ENCODE measurements at regions not wholly inside any gene's neighbourhood (a gene's known extent, or its start where the extent isn't known, plus 50 kb on each side); places are given as distances from the start of the nearest gene placed in this dataset.
"Not testable (repeated sequence)": the region's sequence is repeated elsewhere in the genome, so short reads cannot be mapped to it uniquely, and the experiment has no call there.

DNA sequence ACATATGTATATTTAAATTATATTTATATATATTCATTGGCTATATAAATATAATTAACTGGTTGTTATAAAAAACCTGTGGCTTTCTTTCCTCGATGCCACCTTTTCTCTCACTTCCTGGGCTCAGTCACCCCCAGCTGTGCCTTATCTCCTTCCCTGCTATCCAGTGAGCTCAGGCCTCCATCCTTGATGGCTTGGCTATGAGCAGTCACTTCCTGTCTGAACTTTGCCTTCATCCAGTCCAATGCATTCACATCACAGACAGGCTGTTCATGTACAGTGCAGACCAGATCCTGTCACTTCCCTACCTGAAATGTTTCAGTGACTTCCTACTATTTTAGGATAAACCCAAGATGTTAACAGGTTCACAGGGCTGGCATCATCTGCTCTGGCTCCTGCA lies 115.3 kb upstream of the PRB2 start:
- no peak overlapping the region for H3K27ac Mint-ChIP-seq
- ATAC-seq (no peak), DNase-seq (ENCODE audit: low spot score in 2 of 2) (no peak)
- H3K9me3 Mint-ChIP-seq, result no peaks in the 10 kb centered on the region
- no peaks in the 10 kb centered on the region for H3K36me3 Mint-ChIP-seq

DNA sequence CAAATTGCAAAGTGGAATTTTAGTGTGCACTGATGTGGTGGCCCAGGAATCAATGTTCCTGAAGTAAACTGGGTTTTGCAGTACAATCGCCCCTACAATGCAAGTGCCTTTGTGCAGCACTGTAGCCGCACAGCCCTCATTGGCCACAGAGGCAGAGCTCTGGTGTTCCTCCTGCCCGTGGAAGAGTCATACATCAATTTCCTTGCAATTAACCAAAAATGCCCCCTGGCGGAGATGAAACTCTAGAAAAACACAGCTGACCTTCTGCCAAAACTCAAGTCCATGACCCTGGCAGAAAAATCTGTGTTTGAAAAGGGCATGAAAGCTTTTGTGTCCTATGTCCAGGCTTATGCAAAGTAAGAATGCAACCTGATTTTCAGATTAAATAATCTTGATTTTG lies 117.9 kb upstream of the PRB2 start:
- no peaks in the 10 kb centered on the region for H3K9me3 Mint-ChIP-seq
- H3K36me3 Mint-ChIP-seq, result no peaks in the 10 kb centered on the region
- H3K27ac Mint-ChIP-seq, result no peak overlapping the region
- no peak for DNase-seq (ENCODE audit: low spot score in 2 of 2)
- ATAC-seq, result no peak

DNA sequence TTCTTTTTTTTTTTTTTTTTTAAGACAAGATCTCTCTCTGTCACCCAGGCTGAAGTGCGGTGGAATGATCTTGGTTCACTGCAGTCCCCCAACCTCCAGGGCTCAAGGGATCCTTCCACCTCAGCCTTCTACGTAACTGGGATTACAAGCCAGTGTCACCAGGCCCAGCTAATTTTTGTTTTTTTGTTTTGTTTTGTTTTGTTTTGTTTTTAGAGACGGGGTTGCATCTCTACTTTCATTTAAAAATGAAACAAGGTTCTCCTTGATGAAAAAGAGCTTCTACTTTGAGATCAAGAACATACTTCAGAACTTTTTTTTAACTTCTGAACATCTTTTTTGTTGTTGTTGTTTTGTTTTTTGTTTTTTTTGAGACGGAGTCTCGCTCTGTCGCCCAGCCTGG lies 121.7 kb upstream of the PRB2 start:
- DNase-seq (ENCODE audit: low spot score in 2 of 2) (no peak), ATAC-seq (no peak)
- H3K27ac Mint-ChIP-seq, result no peak overlapping the region
- no peaks in the 10 kb centered on the region for H3K36me3 Mint-ChIP-seq
- no peaks in the 10 kb centered on the region for H3K9me3 Mint-ChIP-seq

DNA sequence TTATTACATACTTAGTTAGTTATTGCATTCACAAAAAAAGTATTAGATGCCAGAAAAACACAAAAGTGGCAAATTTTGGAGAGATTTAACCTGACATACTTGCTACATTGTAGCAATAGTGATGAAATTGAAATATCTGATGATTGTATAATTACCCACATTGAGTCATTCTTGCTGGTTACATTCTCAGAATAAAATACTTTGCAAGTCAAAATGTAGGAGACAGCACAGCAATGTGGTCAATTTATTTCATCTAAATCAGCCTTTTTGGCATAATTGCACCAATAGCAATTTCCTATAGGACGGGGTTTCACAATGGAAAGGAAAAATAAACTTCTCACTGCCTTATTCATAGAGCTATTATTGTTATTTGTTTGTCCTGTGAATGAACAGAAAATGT lies 125.0 kb upstream of the ETV6 start:
- H3K36me3 Mint-ChIP-seq, result peaks cover 0 to 8% of the 10 kb centered on the region in 2 donors
- no peaks in the 10 kb centered on the region for H3K9me3 Mint-ChIP-seq
- no peak overlapping the region for H3K27ac Mint-ChIP-seq
- DNase-seq (ENCODE audit: low spot score in 2 of 2) (no peak), ATAC-seq (no peak)

GRCh38 chr12:11534064-11534463 lies 115.4 kb upstream of the ETV6 start:
- Mint-ChIP-seq H3K36me3 (peaks cover 0 to 5% of the 10 kb centered on the region in 2 donors), H3K27ac (no peak overlapping the region), H3K9me3 (peaks cover 0 to 6% of the 10 kb centered on the region in 2 donors)
- DNase-seq (ENCODE audit: low spot score in 2 of 2) (no peak), ATAC-seq (no peak)

DNA sequence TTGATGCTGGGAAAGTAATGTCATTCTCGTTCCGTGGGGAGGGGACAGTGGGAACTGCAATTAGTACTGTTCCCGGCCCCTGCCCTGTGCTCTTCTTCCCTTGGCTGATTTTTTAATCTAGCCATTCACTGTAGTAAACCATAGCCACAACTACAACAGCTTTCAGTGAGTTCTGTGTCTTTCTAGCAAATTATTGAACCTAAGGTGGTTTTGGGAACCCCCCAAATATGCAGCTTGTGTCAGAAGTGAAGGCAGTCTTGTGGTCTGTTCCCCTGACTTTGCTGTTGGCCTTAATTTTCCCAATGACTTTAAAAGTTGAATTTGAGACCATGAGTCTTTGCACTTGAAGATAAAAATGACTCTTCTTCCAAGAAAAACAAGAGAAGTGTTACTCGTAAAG lies 114.3 kb upstream of the ETV6 start:
- peaks cover 0 to 6% of the 10 kb centered on the region in 2 donors for H3K9me3 Mint-ChIP-seq
- peaks cover 0 to 5% of the 10 kb centered on the region in 2 donors for H3K36me3 Mint-ChIP-seq
- DNase-seq (ENCODE audit: low spot score in 2 of 2) (no peak), ATAC-seq (no peak)
- H3K27ac Mint-ChIP-seq, result no peak overlapping the region

- Mint-ChIP-seq H3K27ac (no peak overlapping the region), H3K36me3 (no peaks in the 10 kb centered on the region), H3K9me3 (no peaks in the 10 kb centered on the region)
- DNase-seq (ENCODE audit: low spot score in 2 of 2), result no peak
- ATAC-seq, result no peak
These were observed 110.3 kb upstream of the ETV6 start for GRCh38 chr12:11539156-11539555.

DNA sequence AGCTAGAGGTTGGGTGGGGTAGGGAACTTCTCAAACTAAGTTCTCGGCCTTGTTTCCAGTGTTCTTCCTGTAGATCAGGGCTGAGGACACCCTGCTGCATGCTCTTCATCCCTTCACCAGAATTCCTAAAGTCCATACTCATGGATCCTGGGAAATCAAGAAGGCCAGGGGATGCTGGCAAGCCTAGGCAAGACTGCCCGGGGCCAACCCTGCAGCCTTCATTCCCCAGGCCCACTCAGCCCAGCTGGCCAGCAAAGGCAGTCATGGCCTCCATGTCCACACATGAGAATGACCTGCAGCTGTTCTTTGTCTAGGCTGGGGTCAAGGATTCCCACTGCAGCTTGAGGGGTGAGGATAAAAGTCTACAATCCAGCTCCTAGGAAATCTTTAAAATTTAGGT lies 109.3 kb upstream of the ETV6 start:
- DNase-seq (ENCODE audit: low spot score in 2 of 2) (no peak), ATAC-seq (no peak)
- Mint-ChIP-seq H3K9me3 (no peaks in the 10 kb centered on the region), H3K36me3 (no peaks in the 10 kb centered on the region), H3K27ac (no peak overlapping the region)

- ATAC-seq (no peak), DNase-seq (ENCODE audit: low spot score in 2 of 2) (no peak)
- Mint-ChIP-seq H3K27ac (no peak overlapping the region), H3K36me3 (no peaks in the 10 kb centered on the region), H3K9me3 (no peaks in the 10 kb centered on the region)
These were observed 108.7 kb upstream of the ETV6 start for GRCh38 chr12:11540615-11541310.

GRCh38 chr12:11542599-11542998 lies 106.9 kb upstream of the ETV6 start:
- H3K9me3 Mint-ChIP-seq, result no peaks in the 10 kb centered on the region
- H3K36me3 Mint-ChIP-seq, result no peaks in the 10 kb centered on the region
- DNase-seq (ENCODE audit: low spot score in 2 of 2) (no peak), ATAC-seq (no peak)
- H3K27ac Mint-ChIP-seq, result no peak overlapping the region

GRCh38 chr12:11543457-11544158 lies 105.9 kb upstream of the ETV6 start:
- H3K36me3 Mint-ChIP-seq, result no peaks in the 10 kb centered on the region
- no peaks in the 10 kb centered on the region for H3K9me3 Mint-ChIP-seq
- H3K27ac Mint-ChIP-seq, result no peak overlapping the region
- DNase-seq (ENCODE audit: low spot score in 2 of 2) (no peak), ATAC-seq (no peak)

GRCh38 chr12:11545484-11546330 lies 103.8 kb upstream of the ETV6 start:
- Mint-ChIP-seq H3K36me3 (no peaks in the 10 kb centered on the region), H3K27ac (peak overlapping the region; percentile 88 to 90), H3K9me3 (no peaks in the 10 kb centered on the region)
- peak; percentile 87 to 88 for ATAC-seq
- DNase-seq (ENCODE audit: low spot score in 2 of 2), result peak; percentile 45 to 58

- not testable (repeated sequence) for H3K36me3 Mint-ChIP-seq; DNase-seq (ENCODE audit: low spot score in 2 of 2); ATAC-seq; H3K9me3 Mint-ChIP-seq
- peak overlapping the region in 1 of 2 donors; percentile 58 for H3K27ac Mint-ChIP-seq
These were observed 102.7 kb upstream of the ETV6 start for GRCh38 chr12:11546582-11547270.

DNA sequence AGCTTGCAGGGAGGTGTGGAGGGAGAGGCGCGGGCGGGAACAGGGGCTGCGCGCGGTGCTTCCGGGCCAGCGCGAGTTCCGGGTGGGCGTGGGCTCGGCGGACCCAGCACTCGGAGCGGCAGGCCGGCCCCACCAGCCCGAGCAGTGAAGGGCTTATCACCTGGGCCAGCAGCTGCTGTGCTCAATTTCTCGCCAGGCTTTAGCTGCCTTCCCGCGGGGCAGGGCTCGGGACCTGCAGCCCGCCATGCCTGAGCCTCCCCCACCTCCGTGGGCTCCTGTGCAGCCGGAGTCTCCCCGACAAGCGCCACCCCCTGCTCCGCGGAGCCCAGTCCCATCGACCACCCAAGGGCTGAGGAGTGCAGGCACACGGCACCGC lies 102.2 kb upstream of the ETV6 start:
- H3K36me3 Mint-ChIP-seq; DNase-seq (ENCODE audit: low spot score in 2 of 2); ATAC-seq; H3K9me3 Mint-ChIP-seq: not testable (repeated sequence)
- H3K27ac Mint-ChIP-seq, result peak overlapping the region in 1 of 2 donors; percentile 58

DNA sequence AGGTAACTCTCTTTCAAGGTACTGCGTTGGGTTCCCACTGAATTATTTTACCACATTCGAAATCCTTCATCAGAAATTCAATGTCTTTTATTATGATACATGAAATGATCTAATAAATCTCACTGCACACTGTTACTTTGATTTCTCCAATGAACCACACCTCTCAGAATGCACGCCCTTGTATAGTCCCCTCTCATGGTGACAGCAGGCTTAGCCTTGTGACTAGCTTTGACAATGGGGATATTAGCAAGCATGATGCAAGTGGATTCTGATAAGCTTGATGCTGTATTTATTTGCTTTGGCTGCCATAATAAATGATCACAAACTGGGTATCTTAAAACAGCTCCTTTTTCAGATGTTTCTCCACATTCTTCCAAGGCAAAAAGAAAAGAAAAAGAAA lies 100.4 kb upstream of the ETV6 start:
- Mint-ChIP-seq H3K9me3 (no peaks in the 10 kb centered on the region), H3K36me3 (no peaks in the 10 kb centered on the region)

DNA sequence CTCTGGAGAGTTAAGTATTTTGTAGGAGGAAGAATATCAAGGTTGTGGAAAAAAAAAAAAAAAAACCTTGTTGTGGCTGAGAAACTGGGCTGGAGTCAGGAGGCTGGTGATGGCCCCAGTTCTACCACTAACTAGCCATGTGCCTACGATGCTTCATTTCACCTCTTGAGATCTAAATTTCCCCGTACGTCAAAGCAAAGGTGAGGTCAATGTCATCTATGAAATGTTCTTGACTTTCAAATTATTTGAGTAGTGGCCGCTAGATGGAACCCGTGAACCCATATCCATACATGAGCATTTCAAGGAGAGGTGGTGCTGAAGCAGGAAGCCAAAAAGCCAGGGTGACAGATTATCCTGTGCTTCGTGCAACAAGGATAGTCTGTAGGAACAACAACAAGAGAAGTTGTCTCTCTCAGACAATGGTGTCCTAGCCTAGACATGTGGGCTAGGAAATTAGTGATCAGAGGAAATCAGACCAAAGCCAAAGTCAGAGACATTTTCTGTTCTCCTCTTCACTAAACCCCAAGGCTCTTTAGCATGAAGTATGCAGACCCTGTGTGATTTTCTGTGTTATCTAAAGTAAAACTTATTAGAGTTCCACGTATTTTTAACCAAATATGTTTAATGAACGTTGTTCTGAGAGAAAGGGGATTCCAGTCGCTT lies 95.5 kb upstream of the ETV6 start:
- Mint-ChIP-seq H3K36me3 (no peaks in the 10 kb centered on the region), H3K27ac (peak overlapping the region in 1 of 2 donors; percentile 23), H3K9me3 (no peaks in the 10 kb centered on the region)
- DNase-seq (ENCODE audit: low spot score in 2 of 2) (peak in 1 of 2 donors; percentile 57), ATAC-seq (peak; percentile 62 to 69)

More for the DNA sequence above, 100.4 kb upstream of the ETV6 start:
- ATAC-seq (no peak), DNase-seq (ENCODE audit: low spot score in 2 of 2) (no peak)
- H3K27ac Mint-ChIP-seq, result no peak overlapping the region
